Sigmoid colon (tissue), 4 donors: ENCODE measurements at regions not wholly inside any gene's neighbourhood (a gene's known extent, or its start where the extent isn't known, plus 50 kb on each side); places are given as distances from the start of the nearest gene placed in this dataset.

Experiments
- POLR2AphosphoS5 ChIP-seq, 4 donors: sonication (generic); formaldehyde crosslinking; IDR thresholded peaks; one replicate each; pipeline ENCODE4 v1.6.1; 2017; ENCODE audit warnings: antibody characterized with exemption in 4 of 4
- TF ChIP-seq, protein P1 (sequence below), 4 experiments: fragments of 450-650 bp in 3 of 4; fragments of 200-600 bp in 1 of 4; IDR thresholded peaks; one replicate each; pipeline ENCODE4 v1.5.1; 2016 to 2019; ENCODE audit warnings: antibody characterized with exemption in 4 of 4, mild to moderate bottlenecking in 3 of 4, moderate library complexity in 2 of 4

DNA sequence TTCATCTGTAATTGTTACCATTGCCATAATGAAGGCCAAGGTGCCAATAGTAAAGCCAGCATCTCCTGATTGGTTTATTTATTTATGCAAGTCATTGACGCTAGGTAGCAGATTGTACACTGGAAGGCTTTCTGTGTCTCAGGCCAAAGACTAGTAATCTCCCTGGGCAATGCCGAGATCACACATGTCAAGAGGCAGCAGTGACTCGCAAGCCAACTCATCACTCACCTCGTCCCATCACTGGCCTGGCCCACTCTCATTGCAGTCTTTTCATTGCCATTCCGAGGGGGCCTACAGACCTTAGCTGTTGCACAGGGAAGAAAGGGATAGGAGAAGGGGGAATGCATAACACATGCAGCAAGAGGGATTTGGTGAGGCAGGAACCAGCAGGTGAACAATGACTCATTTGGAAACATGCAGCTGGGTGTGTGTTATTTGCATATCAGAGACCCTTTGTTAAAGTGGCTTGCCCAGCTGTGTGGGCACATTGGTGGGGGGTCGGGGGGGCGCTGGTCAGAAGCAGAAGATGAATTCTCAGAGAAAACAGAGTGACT is 448.7 kb upstream of the HNRNPA3 start:
- TF ChIP-seq POLR2AphosphoS5 (IDR thresholded peaks at IDR 0.05), result no peak
- TF ChIP-seq, protein P1, sequence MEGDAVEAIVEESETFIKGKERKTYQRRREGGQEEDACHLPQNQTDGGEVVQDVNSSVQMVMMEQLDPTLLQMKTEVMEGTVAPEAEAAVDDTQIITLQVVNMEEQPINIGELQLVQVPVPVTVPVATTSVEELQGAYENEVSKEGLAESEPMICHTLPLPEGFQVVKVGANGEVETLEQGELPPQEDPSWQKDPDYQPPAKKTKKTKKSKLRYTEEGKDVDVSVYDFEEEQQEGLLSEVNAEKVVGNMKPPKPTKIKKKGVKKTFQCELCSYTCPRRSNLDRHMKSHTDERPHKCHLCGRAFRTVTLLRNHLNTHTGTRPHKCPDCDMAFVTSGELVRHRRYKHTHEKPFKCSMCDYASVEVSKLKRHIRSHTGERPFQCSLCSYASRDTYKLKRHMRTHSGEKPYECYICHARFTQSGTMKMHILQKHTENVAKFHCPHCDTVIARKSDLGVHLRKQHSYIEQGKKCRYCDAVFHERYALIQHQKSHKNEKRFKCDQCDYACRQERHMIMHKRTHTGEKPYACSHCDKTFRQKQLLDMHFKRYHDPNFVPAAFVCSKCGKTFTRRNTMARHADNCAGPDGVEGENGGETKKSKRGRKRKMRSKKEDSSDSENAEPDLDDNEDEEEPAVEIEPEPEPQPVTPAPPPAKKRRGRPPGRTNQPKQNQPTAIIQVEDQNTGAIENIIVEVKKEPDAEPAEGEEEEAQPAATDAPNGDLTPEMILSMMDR (IDR thresholded peaks at IDR 0.05), result no peak
